CD14-positive monocyte (primary cell): ENCODE measurements at regions not wholly inside any gene's neighbourhood (a gene's known extent, or its start where the extent isn't known, plus 50 kb on each side); places are given as distances from the start of the nearest gene placed in this dataset.

ENCODE experiments used
- DNase-seq, 3 donors: peaks; one replicate each; pipeline ENCODE4 v3.0.0-alpha.2; 2011 to 2022
- H2AFZ ChIP-seq: 2 replicates; pipeline ENCODE4 v1.6.0; 2012; ENCODE audit warnings: mild to moderate bottlenecking, low read depth, low read length, inconsistent platforms; ENCODE audit not compliant: insufficient read depth, poor library complexity, severe bottlenecking
- H3K27ac ChIP-seq, 2 donors: 1 replicate in 1 of 2; 2 replicates in 1 of 2; pipeline ENCODE4 v1.5.1; 2012 to 2013; ENCODE audit warnings: low read length in 2 of 2, control low read depth in 1 of 2, inconsistent platforms in 1 of 2, low read depth in 1 of 2, mild to moderate bottlenecking in 1 of 2
- H3K27me3 ChIP-seq, 2 donors: one replicate each; pipeline versions ENCODE4 v1.6.0 to v1.6.1; 2011 to 2013; ENCODE audit warnings: low read length in 2 of 2; ENCODE audit not compliant: control insufficient read depth in 2 of 2, insufficient read depth in 2 of 2
- H3K36me3 ChIP-seq, 2 donors: replicated peaks in 1 of 2; 1 replicate in 1 of 2; 2 replicates in 1 of 2; pipeline versions ENCODE4 v1.5.1 to v1.6.1; 2012 to 2013; ENCODE audit warnings: low read length in 2 of 2, control low read depth in 1 of 2, inconsistent platforms in 1 of 2, mild to moderate bottlenecking in 1 of 2; ENCODE audit not compliant: insufficient read depth in 2 of 2, control insufficient read depth in 1 of 2
- H3K4me1 ChIP-seq, 2 donors: 1 replicate in 1 of 2; 2 replicates in 1 of 2; pipeline versions ENCODE4 v1.5.1 to v1.6.1; 2012 to 2013; ENCODE audit warnings: low read length in 2 of 2, control low read depth in 1 of 2, inconsistent platforms in 1 of 2, mild to moderate bottlenecking in 1 of 2, moderate library complexity in 1 of 2; ENCODE audit not compliant: insufficient read depth in 2 of 2, control insufficient read depth in 1 of 2
- H3K4me2 ChIP-seq: replicated peaks from 2 replicates; pipeline ENCODE3; 2012; ENCODE audit warnings: low read length, moderate library complexity, mild to moderate bottlenecking; ENCODE audit not compliant: poor library complexity, severe bottlenecking; ENCODE audit errors: extremely low read depth
- H3K4me3 ChIP-seq, 3 experiments: fragments of 200-600 bp in 1 of 3; sonication (generic) in 1 of 3; replicated peaks in 1 of 3; 1 replicate in 2 of 3; 2 replicates in 1 of 3; pipeline ENCODE4 v1.5.1; 2011 to 2013; ENCODE audit warnings: low read length in 3 of 3, mild to moderate bottlenecking in 3 of 3, control low read depth in 2 of 3, low read depth in 2 of 3, inconsistent platforms in 1 of 3, moderate library complexity in 1 of 3
- H3K79me2 ChIP-seq: 2 replicates; pipeline ENCODE4 v1.6.0; 2012; ENCODE audit warnings: mild to moderate bottlenecking, control low read depth, inconsistent platforms, low read length, moderate library complexity; ENCODE audit not compliant: insufficient read depth
- H3K9ac ChIP-seq: 2 replicates; pipeline ENCODE4 v1.6.0; 2017; ENCODE audit warnings: low read length, mild to moderate bottlenecking; ENCODE audit not compliant: insufficient read depth, poor library complexity, severe bottlenecking
- H3K9me3 ChIP-seq, 2 donors: replicated peaks in 1 of 2; 1 replicate in 1 of 2; 2 replicates in 1 of 2; pipeline versions ENCODE4 v1.5.1 to v1.6.1; 2012 to 2013; ENCODE audit warnings: low read length in 2 of 2, control low read depth in 1 of 2; ENCODE audit not compliant: control insufficient read depth in 1 of 2, insufficient read depth in 1 of 2
- H4K20me1 ChIP-seq: 2 replicates; pipeline ENCODE4 v1.6.0; 2012; ENCODE audit warnings: mild to moderate bottlenecking, low read length, control low read depth, moderate library complexity; ENCODE audit not compliant: insufficient read depth
- H3K27ac Mint-ChIP-seq, 7 donors: one replicate each; pipeline ENCODE4 v1.8.0; 2020; ENCODE audit warnings: mild to moderate bottlenecking in 7 of 7, mixed read lengths in 7 of 7, moderate library complexity in 6 of 7, inconsistent platforms in 2 of 7
- H3K27me3 Mint-ChIP-seq, 3 donors: one replicate each; pipeline ENCODE4 v1.8.0; 2021 to 2022; ENCODE audit warnings: low read depth in 3 of 3, mild to moderate bottlenecking in 3 of 3, mixed read lengths in 3 of 3, moderate library complexity in 3 of 3, inconsistent platforms in 1 of 3
- H3K36me3 Mint-ChIP-seq, 2 donors: one replicate each; pipeline ENCODE4 v1.8.0; 2020; ENCODE audit warnings: mixed read lengths in 2 of 2, inconsistent platforms in 1 of 2, mild to moderate bottlenecking in 1 of 2
- H3K4me1 Mint-ChIP-seq: one replicate; pipeline ENCODE4 v1.8.0; 2020; ENCODE audit warnings: mild to moderate bottlenecking, mixed read lengths
- H3K4me3 Mint-ChIP-seq, 2 donors: one replicate each; pipeline ENCODE4 v1.8.0; 2020; ENCODE audit warnings: mild to moderate bottlenecking in 2 of 2, mixed read lengths in 2 of 2, moderate library complexity in 1 of 2
- H3K9me3 Mint-ChIP-seq, 7 donors: one replicate each; pipeline ENCODE4 v1.8.0; 2020 to 2022; ENCODE audit warnings: mixed read lengths in 7 of 7, mild to moderate bottlenecking in 6 of 7, moderate library complexity in 6 of 7, inconsistent platforms in 2 of 7
- CTCF ChIP-seq: fragments of 200-600 bp; IDR thresholded peaks from one replicate; pipeline ENCODE4 v1.8.0; 2022; ENCODE audit warnings: antibody characterized with exemption, mild to moderate bottlenecking
- WGBS: methylation state at CpG from one replicate; pipeline ENCODE4 v1.1.5; 2013; ENCODE audit warnings: missing lambda C conversion rate; ENCODE audit not compliant: insufficient coverage; 5-methylcytosine and 5-hydroxymethylcytosine counted together
- intact Hi-C, 2 donors: fragments of 100-400 bp; cut with micrococcal nuclease; formaldehyde crosslinking; loops; one replicate each; pipeline versions ENCODE4 v1.15.0 to v1.15.1; 2023

DNA sequence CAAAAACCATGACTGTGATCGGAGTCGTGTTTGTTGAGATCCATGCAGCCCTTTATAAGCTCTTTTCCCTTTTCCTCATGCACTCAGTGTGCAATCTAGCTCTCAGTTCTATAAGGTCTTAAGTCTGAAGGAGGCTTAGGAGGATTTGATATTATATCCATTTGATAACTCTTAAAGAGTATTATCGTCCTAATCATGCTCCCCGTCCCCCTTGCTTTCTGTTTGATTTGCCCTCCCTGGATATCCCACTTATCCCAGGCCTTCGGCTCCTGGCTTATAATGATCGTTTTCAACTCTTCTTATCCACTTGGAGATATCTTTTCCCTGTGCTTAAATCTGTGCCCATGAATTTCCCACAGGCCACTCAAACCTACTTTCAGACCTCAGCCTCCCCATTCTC, 1917.7 kb upstream of the PIK3C3 start:
- no peak for TF ChIP-seq CTCF
- no peaks in the 10 kb centered on the region for H3K27me3 ChIP-seq
- peaks cover 4% of the 10 kb centered on the region in 2 donors for H3K9me3 ChIP-seq
- DNase-seq, result no peak
- H3K4me3 ChIP-seq, result no peak overlapping the region
- no peaks in the 10 kb centered on the region for H3K36me3 ChIP-seq
- no peaks in the 10 kb centered on the region for H4K20me1 ChIP-seq
- H2AFZ ChIP-seq, result no peak overlapping the region
- no peak overlapping the region for H3K4me3 Mint-ChIP-seq
- H3K27ac ChIP-seq, result no peak overlapping the region
- peaks cover 0 to 6% (median 2%) of the 10 kb centered on the region in 7 donors for H3K9me3 Mint-ChIP-seq
- no peaks in the 10 kb centered on the region for H3K36me3 Mint-ChIP-seq
- H3K27me3 Mint-ChIP-seq, result no peaks in the 10 kb centered on the region
- no peaks in the 10 kb centered on the region for H3K4me1 ChIP-seq
- H3K27ac Mint-ChIP-seq, result no peak overlapping the region
- H3K4me2 ChIP-seq, result no peak overlapping the region
- no peak overlapping the region for H3K9ac ChIP-seq
- no peaks in the 10 kb centered on the region for H3K79me2 ChIP-seq
- intact Hi-C loops, result no loop called here
- no peaks in the 10 kb centered on the region for H3K4me1 Mint-ChIP-seq
- WGBS, result 80% methylated on average over 2 of the region's 6 CpGs

- Mint-ChIP-seq H3K36me3 (no peaks in the 10 kb centered on the region), H3K4me1 (no peaks in the 10 kb centered on the region), H3K4me3 (no peak overlapping the region), H3K27me3 (no peaks in the 10 kb centered on the region), H3K27ac (no peak overlapping the region), H3K9me3 (peaks cover 0 to 6% (median 2%) of the 10 kb centered on the region in 7 donors)
- Histone ChIP-seq H3K9ac (no peak overlapping the region), H4K20me1 (no peaks in the 10 kb centered on the region), H3K9me3 (peaks cover under 1 to 4% of the 10 kb centered on the region in 2 donors), H3K27me3 (no peaks in the 10 kb centered on the region), H3K4me1 (no peaks in the 10 kb centered on the region), H3K4me2 (no peak overlapping the region), H2AFZ (no peak overlapping the region), H3K79me2 (no peaks in the 10 kb centered on the region), H3K4me3 (no peak overlapping the region), H3K27ac (no peak overlapping the region), H3K36me3 (no peaks in the 10 kb centered on the region)
- no peak for DNase-seq
- intact Hi-C loops, result no loop called here
- TF ChIP-seq CTCF, result no peak
- no CpG with 5 or more reads among the region's 1 CpG for WGBS
Observed at GRCh38 chr18:40036861-40037260, 1918.2 kb upstream of the PIK3C3 start.
